ENCODE measurements at regions not wholly inside any gene's neighbourhood (a gene's known extent, or its start where the extent isn't known, plus 50 kb on each side); places are given as distances from the start of the nearest gene placed in this dataset.
"Not testable (repeated sequence)": the region's sequence is repeated elsewhere in the genome, so short reads cannot be mapped to it uniquely, and the experiment has no call there.

DNA sequence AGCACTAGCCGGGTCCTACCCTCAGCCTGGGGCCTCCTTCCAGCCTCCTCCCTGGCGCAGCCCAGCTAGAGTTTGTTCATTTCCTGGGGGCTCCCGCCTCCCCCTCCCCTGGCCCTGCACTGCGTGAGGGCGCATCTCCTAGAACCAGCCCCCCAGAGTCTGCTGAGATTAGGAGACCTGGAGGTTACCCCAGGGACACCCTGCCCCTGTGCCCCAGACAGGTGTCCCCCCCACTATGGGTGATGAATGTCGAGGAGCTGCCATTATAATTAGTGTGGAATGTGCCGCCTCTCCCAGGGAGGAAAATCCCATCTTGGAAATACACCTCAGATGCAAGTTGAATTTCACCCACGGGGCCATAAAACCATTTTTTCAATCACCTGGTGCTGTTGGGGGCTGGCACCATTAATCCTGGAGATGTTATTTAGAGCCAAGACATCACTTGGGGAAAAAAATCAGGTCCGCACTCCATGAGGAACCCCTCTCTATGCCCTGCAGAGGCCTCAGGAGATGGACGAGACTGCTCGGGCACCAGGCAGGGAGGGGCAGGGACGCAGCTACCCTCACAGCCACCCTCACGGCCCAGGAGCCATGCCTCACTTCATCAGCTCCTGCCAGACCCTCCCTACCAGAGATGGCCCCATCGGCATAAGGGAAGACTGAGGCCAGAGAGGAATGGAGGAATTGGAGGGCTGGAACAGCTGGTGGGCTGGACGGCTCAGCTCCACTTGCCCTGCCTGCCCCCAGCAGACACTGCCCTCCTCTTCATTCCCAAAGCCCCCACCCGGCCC lies 197.5 kb downstream of the IGLL1 start:
- intact Hi-C loops (cut with micrococcal nuclease) = no loop called here
- Histone ChIP-seq H3K4me1 (peaks cover 5% of the 10 kb centered on the region), H3K27me3 (ENCODE audit: low read depth) (peaks cover 55% of the 10 kb centered on the region), H3K4me3 (no peak overlapping the region), H3K36me3 (no peaks in the 10 kb centered on the region), H3K27ac (replicated peaks) (no peak overlapping the region), H3K9me3 (replicated peaks) (no peaks in the 10 kb centered on the region)
- TF ChIP-seq, protein P1, sequence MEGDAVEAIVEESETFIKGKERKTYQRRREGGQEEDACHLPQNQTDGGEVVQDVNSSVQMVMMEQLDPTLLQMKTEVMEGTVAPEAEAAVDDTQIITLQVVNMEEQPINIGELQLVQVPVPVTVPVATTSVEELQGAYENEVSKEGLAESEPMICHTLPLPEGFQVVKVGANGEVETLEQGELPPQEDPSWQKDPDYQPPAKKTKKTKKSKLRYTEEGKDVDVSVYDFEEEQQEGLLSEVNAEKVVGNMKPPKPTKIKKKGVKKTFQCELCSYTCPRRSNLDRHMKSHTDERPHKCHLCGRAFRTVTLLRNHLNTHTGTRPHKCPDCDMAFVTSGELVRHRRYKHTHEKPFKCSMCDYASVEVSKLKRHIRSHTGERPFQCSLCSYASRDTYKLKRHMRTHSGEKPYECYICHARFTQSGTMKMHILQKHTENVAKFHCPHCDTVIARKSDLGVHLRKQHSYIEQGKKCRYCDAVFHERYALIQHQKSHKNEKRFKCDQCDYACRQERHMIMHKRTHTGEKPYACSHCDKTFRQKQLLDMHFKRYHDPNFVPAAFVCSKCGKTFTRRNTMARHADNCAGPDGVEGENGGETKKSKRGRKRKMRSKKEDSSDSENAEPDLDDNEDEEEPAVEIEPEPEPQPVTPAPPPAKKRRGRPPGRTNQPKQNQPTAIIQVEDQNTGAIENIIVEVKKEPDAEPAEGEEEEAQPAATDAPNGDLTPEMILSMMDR (IDR thresholded peaks at IDR 0.05; ENCODE audit: borderline replicate concordance) = no peak
- DNase-seq = no peak

DNA sequence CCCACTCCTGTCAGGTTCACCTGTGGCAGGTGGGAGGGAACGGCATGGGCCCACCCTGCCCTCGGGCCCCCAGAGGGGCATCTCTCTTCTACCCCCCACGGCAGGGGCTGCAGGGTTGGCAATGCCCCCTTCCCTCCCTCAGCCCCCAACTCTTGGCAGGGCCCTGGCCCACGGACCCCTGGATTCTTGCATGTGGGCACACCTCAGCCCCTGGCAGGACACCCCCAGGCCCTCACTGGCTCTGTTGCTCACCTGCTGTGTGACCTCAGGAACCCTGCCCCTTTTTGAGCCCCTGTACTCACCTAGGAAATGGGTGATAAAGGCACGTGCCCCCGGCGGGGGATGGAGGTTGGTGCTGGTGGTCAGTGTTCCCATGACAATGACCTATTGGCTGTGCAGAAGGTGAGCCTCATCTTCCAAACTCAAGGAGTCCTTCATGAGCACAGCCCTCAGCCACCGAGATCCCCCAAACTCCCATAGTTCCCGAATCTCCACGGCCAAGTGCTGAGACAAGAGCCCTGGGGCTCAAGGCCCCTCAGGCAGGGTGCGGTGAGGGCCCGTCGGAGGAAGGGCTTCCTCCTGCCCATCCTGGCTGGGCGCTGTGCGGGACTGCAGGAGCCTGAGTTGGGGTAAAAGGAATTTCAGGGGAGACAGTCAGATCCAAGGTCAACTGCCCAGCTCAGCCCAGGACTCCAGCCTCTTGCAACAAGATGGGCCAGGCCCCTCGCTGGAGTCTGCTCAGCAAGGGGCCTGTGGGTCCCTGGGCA lies 198.2 kb downstream of the IGLL1 start:
- H3K27ac ChIP-seq (replicated peaks) = no peak overlapping the region
- peaks cover 5% of the 10 kb centered on the region for H3K4me1 ChIP-seq
- no peak for DNase-seq
- H3K27me3 ChIP-seq (ENCODE audit: low read depth) = peaks cover 52% of the 10 kb centered on the region
- H3K9me3 ChIP-seq (replicated peaks) = no peaks in the 10 kb centered on the region
- TF ChIP-seq, protein P1 (IDR thresholded peaks at IDR 0.05; ENCODE audit: borderline replicate concordance) = no peak
- intact Hi-C loops (cut with micrococcal nuclease) = no loop called here
- H3K36me3 ChIP-seq = no peaks in the 10 kb centered on the region
- H3K4me3 ChIP-seq = no peak overlapping the region

DNA sequence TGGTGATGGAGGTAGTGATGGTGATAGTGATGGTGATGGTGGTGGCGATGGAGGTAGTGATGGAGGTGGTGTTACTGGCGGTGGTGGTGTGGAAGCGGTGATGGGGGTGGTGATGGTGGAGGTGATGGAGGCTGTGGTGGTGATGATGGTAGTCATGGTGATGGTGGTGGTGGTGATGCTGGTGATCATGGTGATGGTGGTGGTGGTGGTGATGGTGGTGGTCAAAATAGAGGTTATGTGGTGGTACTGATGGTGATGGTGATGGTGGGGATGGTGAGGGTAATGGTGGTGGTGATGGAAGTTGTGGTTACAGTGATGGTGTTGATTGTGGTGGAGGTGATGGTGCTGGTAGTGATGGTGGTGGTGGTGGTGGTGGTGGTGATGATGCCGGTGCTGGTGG lies 199.2 kb downstream of the IGLL1 start:
- Histone ChIP-seq H3K36me3 (no peaks in the 10 kb centered on the region), H3K27me3 (ENCODE audit: low read depth) (peaks cover 52% of the 10 kb centered on the region), H3K4me1 (peaks cover 5% of the 10 kb centered on the region), H3K27ac (replicated peaks) (no peak overlapping the region), H3K9me3 (replicated peaks) (no peaks in the 10 kb centered on the region), H3K4me3 (no peak overlapping the region)
- no peak for DNase-seq
- TF ChIP-seq, protein P1 (IDR thresholded peaks at IDR 0.05; ENCODE audit: borderline replicate concordance) = no peak
- intact Hi-C loops (cut with micrococcal nuclease) = no loop called here

DNA sequence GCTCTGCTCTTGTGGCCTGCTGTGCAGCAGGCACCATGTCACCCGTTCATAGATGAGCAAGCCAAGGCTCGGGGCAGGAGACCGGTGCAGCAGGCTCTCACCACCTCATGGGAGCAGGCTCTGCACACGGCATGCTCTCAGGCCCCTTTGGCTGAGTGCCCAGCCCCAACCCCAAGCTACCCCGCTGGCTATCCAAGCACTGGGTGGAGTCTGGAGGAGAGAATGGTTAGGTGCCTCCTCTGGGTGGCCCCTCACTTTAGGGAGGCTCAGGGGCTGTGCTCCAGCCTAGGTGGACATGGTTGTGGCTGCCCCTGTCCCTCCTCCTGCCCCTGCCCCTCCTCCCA lies 199.9 kb downstream of the IGLL1 start:
- H3K36me3 ChIP-seq = no peaks in the 10 kb centered on the region
- no peak overlapping the region for H3K4me3 ChIP-seq
- H3K27ac ChIP-seq (replicated peaks) = no peak overlapping the region
- H3K4me1 ChIP-seq = peaks cover 5% of the 10 kb centered on the region
- no peak for DNase-seq
- H3K9me3 ChIP-seq (replicated peaks) = no peaks in the 10 kb centered on the region
- TF ChIP-seq, protein P1 (IDR thresholded peaks at IDR 0.05; ENCODE audit: borderline replicate concordance) = no peak
- intact Hi-C loops (cut with micrococcal nuclease) = no loop called here
- H3K27me3 ChIP-seq (ENCODE audit: low read depth) = peaks cover 56% of the 10 kb centered on the region

DNA sequence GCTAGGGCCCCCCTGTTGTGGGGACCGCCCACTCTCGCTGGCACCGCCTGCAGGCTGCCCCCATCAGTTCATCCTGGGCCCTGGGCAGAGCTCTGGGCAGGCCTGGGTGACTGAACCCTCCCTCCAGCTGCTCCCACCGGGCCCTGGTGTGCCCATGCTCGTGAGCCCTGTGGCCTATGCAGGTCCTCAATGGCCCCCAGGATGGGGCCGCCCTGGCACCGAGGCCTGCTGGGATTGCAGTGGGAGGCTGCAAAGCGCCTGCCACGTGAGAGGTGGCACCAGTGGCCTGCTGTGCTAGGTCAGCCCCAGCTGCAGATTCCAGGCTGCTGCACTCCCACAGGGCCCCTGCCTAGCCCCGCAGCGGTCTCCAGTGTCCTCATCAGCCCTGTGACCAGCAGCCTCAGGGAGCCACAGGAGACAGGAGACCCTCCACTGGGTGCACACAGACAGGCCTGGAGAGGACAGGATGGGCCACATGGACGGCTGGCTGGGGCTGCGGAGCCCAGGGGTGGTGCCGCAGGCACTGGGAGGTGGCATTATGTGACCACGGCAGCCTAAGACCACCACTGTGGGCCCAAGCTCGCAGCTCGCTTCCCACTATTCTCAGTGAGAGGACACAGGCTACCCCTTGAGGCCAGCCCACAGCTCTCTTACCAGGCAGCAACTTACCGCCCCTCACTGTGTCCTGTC lies 199.4 kb downstream of the BCR start:
- H3K27me3 ChIP-seq (ENCODE audit: low read depth) = peaks cover 56% of the 10 kb centered on the region
- H3K9me3 ChIP-seq (replicated peaks); intact Hi-C loops (cut with micrococcal nuclease); H3K4me1 ChIP-seq; H3K27ac ChIP-seq (replicated peaks); H3K36me3 ChIP-seq; DNase-seq; H3K4me3 ChIP-seq: not testable (repeated sequence)
